GM19395 (cell line): ENCODE measurements at regions not wholly inside any gene's neighbourhood (a gene's known extent, or its start where the extent isn't known, plus 50 kb on each side); places are given as distances from the start of the nearest gene placed in this dataset.
"Not testable (repeated sequence)": the region's sequence is repeated elsewhere in the genome, so short reads cannot be mapped to it uniquely, and the experiment has no call there.

Source experiments
- ATAC-seq: cut with Tn5 transposase; IDR thresholded peaks from one replicate; pipeline ENCODE4 v1.9.1; 2021; ENCODE audit warnings: mild to moderate bottlenecking, moderate library complexity; ENCODE audit not compliant: unreplicated experiment

DNA sequence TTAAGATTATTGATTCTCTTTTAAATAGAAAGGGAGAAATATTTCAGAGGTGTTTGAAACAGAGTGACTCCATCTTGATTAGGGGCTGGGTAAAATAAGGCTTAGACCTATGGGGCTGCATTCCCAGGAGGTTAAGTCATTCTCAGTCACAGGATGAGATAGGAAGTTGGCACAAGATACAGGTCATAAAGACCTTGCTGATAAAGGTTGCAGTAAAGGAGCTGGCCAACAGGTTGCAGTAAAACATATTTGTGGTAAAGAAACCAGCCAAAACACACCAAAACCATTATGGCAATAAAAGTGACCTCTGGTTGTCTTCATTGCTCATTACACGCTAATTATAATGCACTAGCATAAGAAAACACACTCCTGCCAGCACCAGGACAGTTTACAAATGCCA, 165.0 kb downstream of the SPIN4 start:
- ATAC-seq = no peak

DNA sequence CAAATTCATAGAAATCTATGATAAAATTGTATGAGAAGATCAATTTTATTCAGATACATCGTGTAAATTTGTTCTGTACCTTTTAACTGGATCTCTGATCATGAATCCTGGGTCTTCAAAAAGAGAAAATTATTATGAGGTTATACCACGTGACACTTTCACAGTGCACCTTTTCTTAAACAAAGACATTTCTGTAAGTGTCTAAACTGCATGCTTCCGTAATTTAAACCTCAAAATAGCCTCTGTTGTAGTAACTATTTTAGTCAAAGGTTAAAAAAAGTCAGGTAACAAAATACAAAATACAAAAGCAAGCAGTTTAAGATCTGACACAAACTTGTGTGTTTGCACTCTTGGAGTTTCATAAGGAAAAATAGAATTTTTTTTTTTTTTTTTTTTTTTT, 171.3 kb downstream of the SPIN4 start:
- not testable (repeated sequence) for ATAC-seq

DNA sequence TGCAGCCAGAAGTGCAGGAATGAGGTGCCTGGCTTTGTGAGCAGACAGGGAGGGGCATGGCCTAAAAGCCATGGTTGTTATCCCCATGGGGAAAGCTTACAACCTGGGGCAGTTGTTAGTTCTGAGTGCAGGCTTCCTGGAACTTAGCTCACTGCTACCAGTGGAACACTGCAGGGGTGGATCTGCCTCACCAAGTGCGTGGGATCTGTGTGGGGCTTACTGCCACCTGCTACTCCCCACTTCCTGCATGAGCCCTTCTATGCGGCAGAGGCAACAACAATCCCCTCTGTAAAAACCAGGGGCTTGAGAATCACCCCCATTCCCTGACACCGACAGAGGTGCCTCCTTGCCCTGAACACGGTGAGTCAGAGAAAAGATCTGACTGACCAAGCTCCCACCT, 174.6 kb downstream of the SPIN4 start:
- not testable (repeated sequence) for ATAC-seq

DNA sequence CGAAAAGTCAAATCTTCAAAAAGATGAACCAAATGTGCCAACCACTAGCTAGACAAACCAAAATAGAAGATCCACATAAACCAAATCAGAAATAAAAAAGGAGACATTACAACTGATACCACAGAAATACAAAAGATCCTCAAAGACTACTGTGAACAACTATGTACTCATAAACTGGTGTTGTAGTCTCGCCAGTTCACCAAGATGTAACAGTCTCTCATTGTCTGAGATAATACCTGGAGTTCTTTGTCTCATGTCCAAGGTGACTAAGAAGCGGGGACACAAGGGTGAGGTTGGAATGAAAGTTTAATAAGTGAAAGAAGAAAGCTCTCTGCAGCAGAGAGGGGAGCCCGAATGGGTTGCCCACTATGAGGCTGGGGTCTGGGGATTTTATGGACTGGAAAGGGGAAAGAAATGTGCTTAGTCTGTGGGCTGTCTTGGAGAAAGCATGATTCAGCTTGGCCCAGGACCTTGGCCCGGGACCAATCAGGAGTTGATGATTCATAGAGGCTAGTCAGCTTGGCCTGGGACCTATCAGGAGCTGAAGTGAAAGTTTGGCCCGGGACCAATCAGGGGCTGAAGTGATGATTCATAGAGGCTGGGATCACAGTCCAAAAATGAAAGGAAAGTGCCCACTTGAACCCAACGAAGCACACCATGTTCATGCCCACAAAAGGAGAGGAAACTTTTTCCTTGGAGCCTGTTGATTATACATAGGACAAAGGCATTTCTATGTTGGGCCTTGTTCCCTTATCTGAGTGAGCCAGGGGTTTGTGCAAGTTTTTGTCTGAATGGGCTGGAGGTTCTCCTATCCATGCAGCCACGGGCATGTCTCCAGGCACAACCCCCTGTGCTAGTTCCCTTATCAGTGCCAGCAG, 177.1 kb downstream of the SPIN4 start:
- not testable (repeated sequence) for ATAC-seq

DNA sequence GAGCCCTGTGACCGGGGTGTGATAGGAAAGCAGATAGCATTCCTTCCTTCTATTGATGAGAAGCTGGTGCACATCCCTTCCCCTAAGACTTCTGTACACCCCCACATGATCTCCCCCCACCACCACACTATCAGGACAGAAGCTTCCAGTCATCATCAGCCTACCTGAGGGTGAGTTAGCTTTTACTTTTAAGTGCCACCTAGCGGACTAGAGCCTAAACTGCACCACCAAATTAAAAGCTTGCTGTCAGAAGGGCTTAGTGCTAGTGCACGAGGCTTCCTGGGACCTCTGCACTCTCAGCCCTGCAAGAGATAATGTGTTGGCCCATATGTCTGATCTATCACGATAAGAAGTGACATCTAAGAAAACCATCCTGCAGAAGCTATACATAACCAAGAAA, 181.7 kb downstream of the SPIN4 start:
- peak; percentile 81 for ATAC-seq

DNA sequence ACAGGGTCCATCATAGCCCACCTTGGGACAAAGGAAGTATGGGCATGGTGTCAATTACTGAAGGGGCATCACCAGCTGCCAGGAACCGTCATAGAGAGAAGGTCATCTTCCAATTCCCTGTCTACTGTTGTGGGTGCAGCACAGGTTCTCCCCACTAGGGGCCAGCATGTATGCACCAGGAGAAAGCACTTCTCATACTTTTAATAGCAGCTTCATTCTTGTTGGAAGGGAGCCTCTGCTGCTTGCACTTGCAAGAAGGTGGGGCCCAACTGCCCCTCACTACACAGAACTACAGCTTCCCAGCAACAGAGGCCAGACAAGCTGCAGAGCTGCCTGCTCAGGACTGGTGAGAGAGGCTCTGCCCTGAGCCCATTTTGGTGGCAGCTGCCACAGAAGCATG, 182.2 kb downstream of the SPIN4 start:
- ATAC-seq = peak; percentile 61

DNA sequence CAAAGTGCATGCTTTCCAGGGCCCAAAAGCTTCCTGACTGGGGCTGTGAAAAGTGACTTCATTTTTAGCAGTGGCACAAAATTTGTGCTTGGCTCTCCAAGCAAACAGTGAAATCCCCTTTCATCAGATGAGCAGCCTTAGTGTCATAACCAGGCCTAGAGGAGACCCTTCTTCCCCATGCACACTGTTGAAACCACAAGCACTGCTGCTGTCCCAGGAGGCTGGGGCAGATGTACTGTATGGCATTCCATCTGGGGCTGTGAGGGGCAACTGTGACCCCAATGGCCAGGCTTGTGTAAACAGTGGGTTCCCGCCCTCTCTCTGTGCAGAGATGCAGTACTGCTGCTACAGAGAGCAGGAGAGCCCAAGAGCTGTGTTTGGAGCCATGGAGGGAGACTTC, 184.1 kb downstream of the SPIN4 start:
- not testable (repeated sequence) for ATAC-seq

DNA sequence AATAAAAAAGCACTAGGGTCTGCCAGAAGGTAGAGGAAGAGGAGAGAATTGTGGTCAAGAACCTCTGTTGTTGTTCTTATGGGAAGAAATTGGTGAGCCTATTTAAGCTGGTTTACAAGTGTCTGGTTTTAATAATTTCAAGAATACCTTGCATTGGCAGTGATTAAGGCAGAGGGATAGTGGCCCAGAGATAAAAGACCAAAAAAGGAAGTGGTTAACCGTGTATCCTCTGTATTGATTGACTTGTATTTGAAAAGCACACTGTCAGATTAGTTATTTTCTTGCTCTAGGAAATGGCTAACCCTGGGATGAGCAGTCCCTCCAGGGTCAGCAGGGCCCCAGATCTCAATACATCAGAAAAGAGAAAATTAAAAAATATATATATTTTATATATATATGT, 190.1 kb downstream of the SPIN4 start:
- not testable (repeated sequence) for ATAC-seq

DNA sequence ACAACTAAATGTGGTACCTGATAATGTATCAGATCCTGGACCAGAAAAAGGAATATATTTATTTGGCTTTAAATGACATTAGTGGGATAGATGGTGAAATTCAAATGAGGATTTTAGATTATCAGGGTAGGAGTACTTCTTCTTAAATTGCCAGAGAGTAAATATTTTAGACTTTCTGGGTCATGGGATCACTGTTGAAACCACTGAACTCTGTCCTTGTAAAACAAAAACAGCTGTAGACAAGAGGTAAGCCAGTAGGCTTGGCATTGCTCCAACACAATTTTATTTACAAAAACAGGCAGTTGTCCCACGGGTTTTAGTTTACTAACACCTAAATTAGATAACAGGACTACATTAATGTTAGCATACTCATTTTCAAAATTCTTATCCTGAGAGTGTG, 190.8 kb downstream of the SPIN4 start:
- not testable (repeated sequence) for ATAC-seq

DNA sequence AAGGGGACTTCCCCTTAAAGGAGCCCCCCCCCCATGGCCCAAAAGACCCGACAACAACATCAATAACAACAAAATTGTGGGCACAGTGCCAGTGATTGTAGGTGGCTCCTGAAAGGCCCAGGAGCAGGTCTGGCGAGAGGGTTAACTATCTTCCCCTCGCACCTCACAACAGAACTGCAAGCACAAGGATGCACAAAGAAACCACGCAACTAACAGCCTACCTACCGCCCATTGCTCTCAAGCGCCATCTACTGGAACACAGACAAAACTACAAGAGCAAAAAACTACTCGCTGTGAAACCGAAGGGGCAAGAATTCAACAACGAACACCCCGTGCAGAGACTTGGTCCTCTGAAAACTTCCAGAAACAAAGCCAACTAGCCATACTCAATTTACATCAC, 205.6 kb downstream of the SPIN4 start:
- not testable (repeated sequence) for ATAC-seq

DNA sequence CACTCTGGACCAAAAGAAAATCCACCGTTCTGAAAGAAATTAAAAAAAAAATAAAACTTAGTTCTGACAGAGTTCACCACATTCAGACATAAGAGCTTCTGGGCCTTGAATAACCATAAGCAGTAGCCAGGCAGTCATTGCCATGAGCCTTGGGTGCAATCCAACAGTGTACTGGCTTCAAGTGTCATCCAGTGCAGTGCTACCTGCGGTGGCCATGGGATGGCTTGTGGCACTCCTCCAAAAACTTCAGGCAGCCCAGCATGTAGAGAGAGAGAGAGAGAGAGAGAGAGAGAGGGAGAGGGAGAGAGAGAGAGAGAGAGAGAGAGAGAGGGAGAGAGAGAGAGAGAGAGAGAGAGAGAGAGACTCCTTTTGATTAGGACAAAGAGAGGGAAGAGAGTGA, 208.5 kb downstream of the SPIN4 start:
- ATAC-seq = not testable (repeated sequence)

DNA sequence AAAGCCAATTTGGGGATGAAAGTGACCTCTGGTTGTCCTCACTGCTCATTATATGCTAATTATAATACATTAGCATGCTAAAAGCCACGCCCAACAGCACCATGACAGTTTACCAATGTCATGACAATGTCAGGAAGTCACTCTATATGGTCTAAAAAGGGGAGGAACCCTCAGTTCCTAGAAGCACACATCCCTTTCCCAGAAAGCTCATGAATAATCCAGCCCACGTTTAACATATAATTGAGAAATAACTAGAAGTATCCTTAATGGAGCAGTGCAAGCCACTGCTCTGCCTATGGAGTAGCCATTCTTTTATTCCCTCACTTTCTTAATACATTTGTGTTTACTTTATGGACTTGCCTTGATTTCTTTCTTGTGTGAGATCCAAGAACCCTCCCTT, 215.3 kb downstream of the SPIN4 start:
- not testable (repeated sequence) for ATAC-seq

DNA sequence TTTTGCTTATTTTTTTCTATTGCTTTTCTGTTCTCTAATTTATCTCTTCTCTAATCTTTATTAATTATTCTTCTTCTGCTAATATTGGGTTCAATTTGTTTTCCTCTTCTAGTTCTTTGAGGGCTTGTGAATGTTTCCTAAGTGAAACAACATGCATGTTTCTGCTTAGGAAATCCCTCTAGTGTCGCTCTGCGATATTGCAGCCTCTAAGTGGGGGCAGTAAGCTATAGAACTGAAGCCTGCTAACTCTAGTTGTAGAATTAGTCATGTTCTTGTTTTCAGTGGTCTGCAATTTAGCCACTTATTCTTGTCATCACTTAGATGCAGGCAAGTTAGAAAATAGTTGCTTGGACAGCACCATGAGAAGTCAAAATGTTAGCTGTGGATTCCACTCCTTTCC, 222.6 kb downstream of the SPIN4 start:
- peak; percentile 91 for ATAC-seq

DNA sequence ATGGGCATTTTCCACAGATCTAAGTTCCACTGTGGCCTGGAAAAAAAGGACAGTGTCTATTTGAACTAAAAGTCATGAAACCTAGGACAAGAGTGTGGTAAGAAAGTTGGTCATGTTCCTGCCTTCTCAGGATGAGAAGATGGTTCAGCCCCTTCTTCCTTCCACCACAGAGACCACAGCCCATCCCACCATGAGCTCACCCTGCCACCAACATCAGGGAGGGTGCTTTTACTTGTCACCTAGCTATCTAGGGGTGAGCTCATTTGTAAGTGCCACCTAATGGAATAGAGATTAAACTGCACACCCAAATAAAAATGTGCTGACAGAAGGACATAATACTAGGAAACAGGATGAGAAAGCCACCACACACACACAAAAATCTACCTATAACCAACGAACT, 235.9 kb downstream of the SPIN4 start:
- ATAC-seq = no peak

DNA sequence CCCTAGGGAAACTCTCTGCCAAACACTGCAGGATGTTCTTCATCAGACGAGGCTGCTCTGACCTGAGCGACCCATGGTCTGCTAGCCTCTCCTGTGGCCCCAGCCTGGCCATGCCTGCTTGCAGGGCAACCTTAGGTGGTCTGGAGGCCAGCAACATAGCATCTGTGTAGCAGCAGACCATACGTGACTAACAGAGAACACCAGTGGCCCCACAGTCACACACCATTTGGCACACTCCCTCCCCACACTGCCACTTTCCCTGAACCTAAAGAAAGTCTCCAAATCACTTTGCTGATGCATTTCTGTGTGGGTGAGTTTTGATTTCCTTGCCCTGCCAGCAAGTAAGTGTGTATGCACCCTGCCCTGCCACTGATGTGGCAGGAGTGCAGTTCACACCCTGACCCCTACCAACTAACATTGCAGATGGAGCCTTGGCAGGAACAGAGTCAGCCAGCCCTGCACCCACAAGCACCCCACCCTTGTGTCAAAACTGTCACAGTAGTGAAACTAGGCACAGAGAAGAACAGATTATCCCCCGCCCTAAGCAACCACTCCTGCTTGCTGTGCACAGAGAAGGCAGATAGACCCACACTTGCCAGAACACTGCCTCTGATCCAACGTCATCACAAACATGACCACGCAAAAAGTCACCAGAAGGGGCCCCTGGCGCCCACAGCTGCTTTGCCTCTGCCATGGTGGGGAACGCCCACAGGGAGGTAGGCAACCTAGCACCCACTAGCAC, 249.1 kb downstream of the SPIN4 start:
- no peak for ATAC-seq

DNA sequence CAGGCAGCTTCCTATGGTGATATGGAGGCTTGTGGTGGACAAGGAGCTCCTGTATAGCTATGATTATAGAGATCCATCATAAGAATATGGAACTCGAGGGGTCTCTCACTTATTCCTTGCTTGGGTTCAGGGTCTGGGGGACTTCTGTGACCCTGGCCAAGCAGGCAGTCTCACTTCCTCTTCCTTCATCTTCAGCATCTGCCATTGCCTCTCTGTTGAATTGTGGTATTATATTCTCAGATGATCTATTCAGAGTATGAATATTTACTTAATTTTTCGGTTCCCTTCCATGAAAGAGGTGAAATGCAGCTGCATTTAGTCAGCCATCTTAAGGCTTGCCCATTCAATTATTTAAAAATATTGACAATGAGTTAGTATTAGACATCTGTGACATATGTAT, 292.9 kb downstream of the SPIN4 start:
- no peak for ATAC-seq

DNA sequence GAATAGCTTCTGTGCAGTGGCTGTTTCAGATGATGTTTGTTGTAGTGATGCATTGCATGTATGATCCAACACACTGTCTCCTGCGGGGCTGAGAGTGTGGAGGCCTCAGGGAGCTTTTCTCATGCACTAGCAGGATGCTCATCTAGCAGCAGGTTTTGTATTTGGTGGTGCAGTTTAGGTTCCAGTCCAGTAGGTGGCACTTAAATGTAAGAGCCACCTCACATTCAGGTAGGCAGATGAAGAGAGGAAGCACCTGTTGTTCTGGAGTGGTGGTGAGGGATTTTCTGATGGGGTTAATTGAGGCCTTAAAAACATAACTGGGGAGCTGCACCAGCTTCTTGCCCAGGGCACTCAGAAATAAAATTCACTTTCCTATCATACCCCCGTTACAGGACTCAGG, 300.9 kb downstream of the SPIN4 start:
- ATAC-seq = no peak

DNA sequence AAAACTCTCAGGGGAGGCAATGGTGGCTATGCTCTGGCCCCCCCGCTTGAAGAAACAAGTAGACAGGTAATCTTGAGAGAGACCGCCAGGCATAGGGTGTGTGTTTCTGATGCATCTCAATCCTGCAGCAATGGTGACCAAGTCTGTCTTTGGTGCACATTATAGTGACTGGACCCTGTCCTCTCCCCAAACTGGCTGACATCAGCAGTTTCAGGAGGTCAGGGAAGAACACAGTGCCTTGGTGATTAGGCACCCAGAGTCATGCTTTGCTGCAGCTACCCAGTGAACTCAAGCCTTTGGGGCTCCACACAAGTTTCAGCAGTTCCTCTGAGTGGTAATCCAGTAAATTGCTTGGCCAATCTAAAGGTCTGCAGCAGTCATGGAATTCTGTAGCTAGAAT, 318.3 kb downstream of the SPIN4 start:
- ATAC-seq = no peak

DNA sequence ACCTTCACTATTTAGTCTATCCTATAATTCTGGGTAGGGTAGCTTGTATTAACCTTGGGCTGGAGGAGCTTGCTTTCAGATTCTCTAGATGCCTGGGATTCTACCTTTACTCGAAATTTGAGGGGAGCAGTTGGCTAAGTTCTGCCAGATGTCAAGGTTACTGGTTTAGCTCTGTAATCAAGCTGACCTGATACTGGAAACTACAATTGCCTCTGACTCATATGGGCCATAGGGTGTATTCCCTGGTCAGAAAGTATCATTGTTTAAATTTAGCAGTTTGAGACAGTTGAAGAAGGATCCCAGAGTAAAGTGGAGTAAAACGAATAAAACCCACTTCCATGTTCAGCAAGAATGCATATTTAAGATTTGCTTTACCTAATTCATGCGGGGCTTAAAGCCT, 337.6 kb downstream of the SPIN4 start:
- no peak for ATAC-seq

DNA sequence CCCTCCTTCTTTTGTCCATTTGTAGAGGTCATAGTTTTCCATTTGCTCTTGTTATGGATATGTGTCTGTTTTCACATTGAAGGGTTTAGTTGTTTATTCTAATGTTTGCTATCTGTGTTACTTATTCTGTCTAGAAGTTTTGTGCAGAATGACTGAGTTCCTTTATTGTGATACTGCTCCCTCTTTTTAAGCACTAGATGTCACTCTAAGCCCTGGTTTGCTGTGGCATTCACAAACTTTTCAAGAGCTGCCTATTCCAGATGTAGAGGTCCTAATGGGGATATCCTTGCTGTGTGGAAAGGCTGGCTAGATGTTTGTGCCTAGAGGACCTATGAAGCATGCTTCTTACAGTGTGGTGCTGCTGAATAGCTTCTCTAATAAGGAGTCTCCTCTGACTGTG, 338.6 kb downstream of the SPIN4 start:
- ATAC-seq = no peak

DNA sequence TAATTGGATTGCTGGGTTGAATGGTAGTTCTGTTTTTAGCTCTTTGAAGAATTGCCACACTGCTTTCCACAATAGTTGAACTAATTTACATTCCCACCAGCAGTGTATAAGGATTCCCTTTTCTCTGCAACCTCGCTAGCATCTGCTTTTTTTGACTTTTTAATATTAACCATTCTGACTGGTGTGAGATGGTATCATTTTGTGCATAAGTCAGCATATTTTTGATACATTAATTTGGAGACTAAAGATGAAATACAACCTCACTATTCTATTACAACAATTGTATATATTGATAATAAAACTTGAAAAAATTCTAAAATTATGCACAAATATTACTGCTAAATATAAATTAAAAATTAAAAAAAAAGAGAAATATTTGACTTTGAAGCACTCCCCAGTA, 350.9 kb downstream of the SPIN4 start:
- not testable (repeated sequence) for ATAC-seq
